ENCODE measurements at regions not wholly inside any gene's neighbourhood (a gene's known extent, or its start where the extent isn't known, plus 50 kb on each side); places are given as distances from the start of the nearest gene placed in this dataset.

DNA sequence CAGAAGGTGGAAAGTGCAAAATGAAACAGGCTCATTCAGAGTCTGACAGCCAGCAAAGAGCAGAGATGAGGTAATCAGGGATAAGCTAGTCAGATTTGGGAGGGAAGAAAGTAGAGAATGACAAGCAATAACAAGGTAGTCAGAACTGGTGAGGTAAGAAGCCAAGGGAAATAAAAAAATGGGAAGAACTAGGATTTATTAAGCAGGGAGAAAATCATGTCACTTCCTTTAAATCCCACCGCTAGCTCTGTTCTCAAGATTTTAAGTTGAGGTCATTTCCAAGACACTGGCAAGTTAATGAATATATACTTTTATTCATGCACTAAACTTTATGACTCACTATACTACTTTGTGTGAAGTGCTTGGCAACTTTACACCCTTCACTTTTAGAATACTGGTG is 1106.8 kb downstream of the IGSF11 start:
- DNase-seq, result no peak

DNA sequence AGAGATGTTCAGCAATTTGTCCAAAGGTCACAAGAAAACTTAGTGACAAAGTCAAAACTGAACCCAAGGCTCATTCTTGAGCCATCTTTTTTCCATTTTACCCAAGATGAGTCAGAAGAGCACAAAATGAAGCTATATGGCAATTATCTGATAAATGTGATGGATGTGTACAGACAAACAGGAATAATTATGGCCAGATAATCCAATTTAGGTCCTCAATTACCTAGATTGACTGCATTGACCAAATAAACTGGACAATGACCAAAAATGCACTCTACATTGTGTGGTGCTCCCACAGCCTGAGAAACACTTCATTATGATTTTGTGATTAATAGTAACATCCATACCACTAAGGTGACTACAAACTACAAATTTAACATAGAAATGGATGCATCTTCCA is 1105.8 kb downstream of the IGSF11 start:
- DNase-seq, result no peak

DNA sequence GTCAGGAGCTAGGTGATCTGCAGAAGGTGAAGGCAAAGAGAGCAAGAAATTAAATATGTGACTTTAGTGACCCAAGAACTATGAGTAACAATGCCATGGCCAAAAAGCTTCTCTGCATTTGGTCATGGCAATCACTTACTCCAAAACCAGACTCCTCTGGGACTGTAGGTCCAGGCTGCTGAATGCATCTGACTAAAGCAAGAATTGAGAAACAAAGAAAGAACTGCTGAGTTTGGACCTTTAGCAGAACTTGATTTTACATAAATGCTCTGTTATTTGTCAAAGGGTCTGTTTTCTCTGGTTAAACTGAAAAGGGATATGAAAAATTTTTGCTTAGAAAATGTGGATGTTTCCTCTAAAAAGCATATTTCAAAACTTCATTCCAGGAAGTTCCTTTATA is 1102.2 kb downstream of the IGSF11 start:
- no peak for DNase-seq

DNA sequence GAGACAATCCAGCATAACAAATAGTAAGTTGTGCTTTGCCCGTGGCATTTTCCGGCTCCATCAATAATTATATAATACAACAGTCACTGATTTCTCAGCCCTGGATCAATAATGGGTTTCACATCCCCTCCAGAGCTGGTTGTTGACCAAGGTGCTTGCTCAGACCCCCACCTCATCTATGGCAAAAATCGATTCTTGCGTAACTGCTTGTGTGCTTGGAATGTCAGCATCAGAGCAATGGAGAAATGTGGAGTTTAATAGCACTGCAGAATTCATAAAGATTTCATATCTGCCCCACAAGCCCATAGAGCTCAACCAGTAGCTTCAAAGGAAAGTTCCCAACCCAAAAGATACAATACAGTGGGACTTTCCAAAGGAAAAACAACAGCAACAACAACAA is 1098.5 kb downstream of the IGSF11 start:
- DNase-seq, result no peak

DNA sequence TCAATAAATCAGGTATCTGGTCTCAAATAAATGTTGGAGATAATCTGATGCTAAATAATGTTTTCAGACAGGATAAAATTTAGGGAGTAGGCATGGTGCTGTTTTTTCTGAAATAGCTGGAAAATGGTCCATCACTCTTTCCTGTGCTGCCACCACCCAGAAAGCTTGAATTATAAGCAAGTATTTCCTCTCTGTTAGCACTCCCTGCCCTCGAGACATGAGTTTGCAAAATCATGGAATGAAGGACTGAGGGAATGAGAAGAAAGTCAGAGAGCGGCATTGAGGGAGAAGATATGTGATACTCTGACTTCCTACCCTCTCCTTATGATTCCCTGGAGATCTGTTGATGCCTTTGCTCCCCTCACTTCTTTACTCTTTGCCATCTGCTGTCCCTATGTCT is 1095.7 kb downstream of the IGSF11 start:
- DNase-seq, result no peak

DNA sequence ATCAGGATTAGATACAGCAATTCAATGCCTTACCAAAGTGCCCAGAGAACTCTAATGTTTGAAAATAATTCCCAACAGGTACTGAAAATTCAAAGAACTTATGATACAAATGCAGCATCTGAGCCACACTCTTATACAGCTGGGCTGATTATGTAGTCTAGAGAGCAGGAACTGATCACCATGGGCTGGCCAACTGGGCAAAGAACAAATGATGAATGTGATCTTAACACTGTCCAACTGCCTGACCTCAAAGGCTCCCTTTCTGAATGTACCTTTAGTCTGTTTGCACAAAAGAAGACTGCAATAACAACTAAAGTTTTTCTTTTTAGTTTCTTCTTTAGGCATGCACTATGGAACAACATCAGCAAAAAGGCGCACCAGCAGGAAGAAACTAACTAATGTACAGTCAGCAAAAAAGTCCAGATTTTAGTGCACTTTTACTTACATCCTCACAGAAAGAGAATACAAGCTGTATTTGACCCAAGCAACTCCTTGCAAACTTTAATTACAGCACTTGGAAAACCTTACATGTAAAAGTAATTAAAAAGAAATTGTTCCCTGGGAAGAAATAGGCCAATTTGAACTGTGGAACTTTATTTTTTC is 1095.1 kb downstream of the IGSF11 start:
- DNase-seq, result no peak

DNA sequence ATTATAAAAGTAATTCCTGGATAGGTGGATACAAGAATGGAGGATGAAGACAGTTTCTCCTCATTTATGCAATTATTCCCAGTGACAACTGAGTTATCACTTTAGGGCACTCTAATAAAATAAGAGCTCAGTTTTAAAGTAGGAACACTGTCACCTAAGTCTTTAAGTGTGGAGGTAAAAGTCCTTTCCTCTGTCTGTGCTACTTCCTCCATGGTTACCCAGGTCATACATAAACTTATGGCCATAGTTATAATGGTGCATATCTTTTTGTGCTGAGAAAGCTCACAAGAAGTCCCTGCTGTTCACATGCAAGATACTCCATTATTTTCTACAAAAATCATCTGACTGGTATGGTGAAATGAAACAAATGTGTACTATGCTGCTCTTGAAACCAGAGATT is 1093.6 kb downstream of the IGSF11 start:
- DNase-seq, result no peak

DNA sequence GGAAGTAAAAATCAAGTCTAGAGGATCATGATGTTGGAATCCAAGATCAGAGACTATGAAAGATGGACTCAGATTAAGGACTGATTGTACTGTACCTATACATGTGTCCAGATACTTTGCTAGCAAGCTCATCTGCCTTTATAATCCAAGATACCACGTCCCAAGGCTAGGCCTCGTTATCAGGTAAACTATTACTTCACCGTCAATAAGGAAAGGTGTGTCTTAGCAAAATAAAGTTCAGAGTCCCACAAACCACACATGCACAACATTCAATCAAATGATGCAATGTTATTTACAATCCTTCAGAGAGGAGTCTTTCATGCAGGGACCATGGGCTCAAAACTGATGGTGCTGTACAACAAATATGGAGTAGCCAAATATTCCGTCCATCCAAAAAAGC is 1092.9 kb downstream of the IGSF11 start:
- DNase-seq, result no peak

DNA sequence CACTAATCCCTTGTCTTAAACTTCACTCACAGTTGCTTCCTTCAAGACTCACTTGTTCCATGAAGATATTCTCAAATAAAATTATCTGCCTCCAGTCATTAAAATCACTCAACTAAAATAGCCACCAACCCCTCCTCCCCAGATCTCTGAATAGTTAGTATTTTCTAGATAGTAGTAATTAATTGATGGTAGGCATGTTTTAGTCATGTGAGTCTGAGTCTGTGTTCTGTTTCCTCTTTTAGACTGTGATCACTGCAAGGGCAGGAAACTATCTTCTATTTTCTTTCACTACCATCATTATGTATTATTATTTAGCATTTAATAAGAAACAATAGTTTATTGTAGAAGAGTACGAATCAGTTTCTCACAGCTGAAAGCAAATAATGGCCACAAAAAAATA is 1080.5 kb downstream of the IGSF11 start:
- no peak for DNase-seq

DNA sequence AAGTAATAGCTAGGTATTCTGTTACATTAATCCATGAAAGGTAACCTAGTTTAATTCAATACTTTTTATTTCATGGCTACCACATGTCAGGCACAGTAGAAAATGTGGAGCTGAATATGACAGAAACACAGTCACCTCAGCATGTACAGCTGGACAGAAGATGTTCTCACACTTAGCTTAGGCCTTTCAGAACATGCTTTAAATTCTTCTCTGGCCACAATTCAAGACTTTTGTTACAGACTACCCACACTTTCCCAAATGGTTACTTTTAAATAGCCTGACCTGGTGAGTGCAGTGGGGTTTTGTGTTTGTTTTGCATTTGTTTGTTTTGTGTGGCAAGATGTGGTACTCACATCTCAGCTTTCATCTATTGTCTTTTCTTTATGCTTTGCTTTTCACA is 1079.5 kb downstream of the IGSF11 start:
- DNase-seq, result no peak

DNA sequence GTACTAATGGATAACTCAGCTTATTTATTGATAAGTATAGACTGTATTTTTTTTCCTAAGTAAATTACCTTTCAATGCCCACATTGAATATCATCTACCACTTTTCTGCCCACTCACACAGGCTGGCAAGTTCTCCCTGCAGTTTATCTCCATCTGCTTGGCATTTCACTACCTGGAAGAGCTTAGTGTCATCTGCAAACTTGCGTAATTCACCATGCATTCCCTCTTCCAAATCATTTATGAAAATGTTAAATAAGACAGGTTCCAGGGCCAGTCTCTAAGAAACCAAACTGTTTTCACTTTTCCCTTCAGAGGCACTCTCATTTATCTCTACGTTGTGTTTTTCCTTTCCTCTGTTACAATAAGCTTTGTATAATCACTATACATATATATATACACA is 1076.6 kb downstream of the IGSF11 start:
- no peak for DNase-seq

DNA sequence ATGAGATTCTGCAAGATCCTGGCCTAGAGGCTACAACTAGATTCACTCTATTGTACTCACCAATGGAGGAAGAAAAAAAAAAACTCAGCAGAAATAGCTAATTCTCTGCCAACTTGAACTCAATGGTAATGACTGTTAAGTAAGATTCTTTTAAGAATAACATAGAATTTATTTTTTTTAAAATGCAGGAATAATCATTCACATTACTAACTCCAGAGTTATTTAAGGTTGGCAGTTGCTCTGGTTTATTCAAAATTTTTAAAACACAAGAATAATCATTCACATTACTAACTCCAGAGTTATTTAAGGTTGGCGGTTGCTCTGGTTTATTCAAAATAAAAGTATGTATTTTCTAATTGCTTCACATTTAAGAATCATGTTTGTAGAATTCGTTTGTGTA is 1071.9 kb downstream of the IGSF11 start:
- no peak for DNase-seq

DNA sequence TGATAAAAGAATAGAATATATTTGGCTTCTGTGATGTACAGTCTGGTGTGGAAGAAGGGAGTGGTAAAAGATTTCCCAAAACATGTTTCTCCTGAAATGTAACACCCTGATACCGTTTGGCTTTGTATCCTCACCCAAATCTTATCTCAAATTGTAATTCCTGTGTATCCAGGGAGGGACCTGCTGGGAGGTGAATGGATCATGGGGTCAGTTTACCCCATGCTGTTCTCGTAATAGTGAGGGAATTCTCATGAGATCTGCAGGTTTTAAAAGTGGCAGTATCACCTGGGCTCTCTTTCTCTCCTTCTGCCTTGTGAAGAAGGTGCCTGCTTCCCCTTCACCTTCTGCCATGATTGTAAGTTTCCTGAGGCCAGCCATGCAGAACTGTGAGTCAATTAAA is 1070.8 kb downstream of the IGSF11 start:
- no peak for DNase-seq

DNA sequence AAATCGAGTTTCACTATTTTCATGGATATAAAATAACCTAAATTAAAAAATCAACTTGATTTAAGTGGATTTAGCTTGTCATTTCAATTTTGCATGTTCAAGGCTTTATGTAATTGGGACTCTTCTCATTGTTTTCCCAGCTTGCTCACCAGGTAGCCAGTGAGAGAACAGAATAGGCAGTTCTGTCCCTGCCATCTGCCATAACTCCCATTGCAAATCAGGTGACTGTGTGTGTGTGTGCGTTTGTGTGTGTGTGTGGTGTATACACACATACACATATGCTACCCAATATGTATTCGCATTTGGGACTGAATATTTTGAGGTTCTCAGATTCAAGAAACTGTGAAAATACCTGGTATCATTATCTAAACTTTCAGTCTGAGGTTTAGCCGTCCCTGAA is 1069.8 kb downstream of the IGSF11 start:
- DNase-seq, result no peak

DNA sequence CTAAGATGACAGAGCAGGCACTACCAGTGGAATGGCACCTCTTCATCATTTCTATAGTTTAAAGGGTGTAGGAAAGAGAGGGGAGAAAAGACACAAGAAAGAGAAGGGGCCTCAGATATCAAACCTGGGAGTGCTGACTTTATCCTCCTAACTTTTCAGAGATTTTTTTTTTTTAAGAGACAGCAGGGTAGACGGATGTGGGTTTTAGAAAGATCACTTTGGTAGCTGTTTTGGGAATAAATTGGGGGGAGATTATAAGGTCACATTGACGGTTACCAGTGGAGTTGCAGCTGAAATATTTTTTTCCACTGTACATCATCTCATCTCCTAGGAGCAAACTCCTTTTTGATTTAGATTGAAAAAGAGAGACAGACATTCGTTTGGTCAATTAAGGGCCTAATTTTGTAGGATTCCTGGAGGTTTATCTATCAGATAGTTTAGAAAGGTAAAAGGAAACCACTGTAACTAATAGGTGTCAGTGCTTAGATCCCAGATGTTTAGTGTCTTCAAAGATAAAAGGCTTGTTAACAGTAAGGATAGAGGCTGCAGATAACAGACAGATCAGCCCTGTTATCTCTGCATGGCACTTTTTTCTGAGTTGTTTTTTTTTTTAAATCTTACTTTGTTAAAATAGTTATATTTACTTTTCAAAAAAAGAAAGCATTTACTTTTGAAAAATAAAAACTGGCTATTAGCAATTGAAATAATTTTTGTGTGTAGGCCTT is 1057.0 kb downstream of the IGSF11 start:
- no peak for DNase-seq

DNA sequence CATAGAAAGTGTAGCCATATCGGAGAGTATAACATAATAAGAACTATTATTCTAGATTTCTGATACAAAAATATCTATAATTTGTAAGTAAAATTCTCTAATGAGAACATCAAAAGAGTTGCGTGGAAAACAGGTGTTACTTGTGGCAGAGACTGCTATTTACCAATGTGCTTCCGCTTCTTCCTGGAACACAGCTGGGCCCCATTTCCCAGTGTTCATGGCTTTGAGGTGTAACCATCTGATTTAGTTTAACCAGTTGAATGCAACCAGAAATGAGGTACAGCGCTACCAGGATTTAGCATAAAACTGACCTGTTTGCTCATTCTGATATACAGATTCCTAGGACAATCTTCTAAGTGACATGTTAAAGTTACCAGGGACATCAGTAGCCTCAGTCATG is 1055.2 kb downstream of the IGSF11 start:
- DNase-seq, result no peak

DNA sequence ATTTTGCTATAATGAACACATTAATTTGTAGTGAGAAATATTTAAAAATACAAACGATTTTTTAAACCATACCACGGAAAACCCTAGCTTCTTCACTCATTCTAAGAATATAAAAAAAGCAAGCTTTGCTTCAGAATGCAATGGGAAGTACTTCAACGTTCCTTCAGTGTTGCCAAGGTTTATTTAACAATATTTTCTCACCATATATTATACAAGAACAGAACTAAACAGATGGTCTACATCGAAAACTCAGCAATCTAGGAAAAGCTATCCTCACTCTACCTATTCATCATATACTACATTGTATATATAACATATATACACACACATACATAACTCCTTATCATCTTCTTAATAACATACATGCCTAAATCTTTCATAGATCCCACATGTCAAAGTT is 1047.4 kb downstream of the IGSF11 start:
- DNase-seq, result no peak

DNA sequence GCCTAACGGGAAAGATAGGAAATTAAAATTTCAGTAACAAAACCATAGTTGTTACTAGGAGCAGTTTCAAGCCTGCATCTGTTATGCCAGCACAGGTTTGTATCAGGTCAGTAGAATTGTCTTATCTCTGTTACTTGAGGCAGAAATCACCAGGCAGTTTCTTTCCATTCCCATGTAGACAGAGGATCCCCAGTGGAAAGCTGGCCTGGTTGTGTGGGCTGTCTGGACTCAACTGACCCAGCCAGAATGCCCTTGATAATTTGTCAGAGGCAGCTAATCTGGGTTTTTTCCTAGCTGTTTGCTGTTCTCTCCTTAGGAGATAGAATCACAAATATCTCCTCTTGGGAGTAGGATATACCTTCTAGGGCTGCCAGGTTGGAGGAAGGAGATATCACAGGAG is 1044.7 kb downstream of the IGSF11 start:
- no peak for DNase-seq

DNA sequence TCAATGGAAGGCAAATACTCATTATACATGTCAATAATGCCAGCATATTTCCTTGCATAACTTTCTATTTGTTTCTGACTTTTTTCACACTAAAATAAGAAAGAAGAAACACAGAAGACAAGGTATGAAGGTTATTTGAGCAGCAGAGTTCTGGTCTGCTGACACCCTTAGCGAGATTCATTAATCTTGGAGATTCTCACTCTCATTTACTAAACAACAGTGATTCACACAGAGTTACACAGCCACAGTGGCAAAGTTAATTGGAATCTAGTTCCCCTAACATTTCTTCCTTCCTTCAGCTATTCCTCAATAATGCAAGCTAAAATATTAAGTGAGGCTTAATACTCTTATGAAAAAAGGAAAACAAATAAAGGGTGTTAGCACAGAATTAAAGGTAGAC is 1044.0 kb downstream of the IGSF11 start:
- DNase-seq, result no peak

DNA sequence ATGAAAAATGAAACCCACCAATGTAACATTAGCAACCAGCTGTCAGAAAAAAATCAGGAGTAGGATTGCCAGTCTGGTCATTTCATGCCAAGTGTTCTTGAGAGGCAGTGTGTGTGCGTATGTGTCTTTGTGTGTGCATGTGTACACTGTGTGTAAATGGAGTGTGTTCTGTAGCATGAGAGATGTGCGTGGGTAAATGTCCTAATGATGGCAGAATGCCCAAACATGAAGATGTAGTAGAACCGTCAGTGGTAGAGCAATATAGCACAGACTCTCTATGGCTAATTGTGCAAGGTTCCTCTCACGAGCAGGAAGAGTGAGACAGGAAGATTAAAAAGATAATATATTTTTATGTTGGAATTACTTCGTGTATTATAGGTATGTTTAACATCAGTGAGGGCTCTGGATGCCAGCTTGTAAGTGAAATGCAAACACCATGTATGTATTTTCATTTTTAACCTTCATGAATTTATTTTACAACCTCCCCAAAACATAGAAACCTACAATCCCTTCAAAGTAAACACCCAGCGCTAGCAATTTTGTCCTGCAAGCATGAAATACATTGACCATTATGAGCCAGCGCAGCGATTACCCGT is 1038.7 kb downstream of the IGSF11 start:
- DNase-seq, result no peak

DNA sequence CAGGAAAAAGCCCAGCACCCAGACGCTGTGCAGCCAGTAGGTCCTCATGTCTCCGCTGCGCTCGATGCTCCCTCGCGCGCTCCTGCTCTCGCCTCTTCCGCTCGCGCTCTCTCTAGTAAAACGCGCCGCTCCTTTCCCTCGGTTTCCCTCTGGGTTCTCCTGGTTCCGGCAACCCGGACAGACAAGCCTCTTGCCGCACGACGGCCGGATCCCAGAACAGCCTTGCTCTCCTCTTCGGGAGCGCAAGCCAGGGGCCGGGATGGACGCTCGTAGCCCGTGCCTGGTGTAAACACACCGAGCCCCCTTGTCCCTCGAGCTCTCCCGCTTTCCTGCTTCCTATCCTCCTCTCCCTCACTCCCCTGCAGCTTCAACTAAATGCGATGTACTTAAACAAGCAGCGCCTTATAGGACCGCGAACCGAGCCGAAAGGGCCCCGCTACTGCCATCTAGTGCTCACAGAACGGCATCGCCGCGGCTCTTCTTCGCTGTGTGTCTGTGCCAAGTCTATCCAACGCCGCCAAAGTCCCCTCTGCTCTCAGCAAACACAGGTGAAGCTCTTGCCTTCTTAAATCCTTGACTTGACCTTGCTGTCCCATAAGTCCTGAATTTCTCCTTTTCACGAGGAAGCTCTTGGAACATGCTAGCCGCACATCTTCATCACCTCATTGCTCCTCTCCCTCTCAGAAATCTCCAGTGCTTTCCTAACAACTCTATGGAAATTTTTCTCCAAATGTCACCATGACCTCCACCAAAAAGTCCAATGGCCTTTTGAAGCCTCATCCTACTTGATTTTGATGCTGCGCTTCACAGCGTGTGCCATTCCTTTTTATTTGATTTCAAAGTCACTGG is 1037.2 kb downstream of the IGSF11 start:
- DNase-seq, result peak; percentile 28

DNA sequence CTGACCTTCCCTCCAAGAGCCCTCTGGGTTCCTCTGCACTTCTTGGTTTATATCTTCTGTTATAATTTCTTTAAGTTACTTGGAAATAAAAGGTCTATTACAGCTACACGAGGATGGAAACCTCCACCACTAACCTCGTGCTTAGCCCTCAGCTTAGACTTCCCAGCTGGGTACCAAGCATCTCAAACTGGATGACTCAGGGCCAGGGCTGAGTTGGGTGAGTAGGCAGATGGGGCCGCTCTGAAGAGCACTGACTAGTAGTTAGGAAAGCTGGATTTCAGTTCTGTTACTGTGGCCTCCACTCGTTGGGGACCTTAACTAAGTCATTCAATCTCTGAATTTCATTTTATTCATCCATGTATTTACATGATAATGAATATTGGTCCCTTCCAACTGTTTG is 1036.6 kb downstream of the IGSF11 start:
- DNase-seq, result no peak

DNA sequence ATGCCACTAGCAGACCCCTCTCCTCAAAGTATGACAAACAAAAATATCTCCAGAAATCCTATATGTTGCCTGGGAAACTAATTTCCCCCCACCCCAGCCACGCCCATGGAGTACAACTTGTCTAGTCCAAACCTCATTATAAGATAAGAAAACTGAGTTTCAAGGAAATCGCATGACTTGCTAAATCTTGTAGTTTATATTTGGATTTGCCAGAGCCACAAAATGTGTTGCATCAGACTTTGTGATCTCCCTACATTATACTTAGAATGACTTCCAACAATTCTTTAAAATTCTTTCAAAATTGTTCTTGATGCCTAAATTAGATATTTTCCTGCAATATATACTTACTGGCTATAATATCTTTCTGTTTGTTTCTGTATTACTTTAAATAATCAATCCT is 1034.4 kb downstream of the IGSF11 start:
- no peak for DNase-seq

DNA sequence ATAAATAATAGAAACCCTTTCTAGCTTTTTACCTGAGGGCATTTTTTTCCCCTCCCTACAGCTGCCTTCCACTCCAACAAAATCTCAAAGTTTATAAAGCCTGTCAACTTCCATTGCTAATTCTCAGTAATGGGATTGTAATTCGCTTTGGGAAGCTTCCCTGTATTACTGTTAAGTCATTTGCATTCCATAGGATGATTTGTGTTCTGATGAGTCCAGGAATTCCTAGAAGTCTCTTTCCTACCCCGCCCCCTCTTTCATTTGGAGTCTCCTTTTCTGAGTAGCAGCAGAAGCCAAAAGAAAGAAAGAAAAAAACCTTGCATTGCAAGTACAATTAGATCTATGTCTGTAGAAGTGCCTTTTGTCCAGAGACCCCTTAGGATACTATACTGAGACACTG is 1033.3 kb downstream of the IGSF11 start:
- no peak for DNase-seq
